GM12891 (cell line): ENCODE measurements at regions not wholly inside any gene's neighbourhood (a gene's known extent, or its start where the extent isn't known, plus 50 kb on each side); places are given as distances from the start of the nearest gene placed in this dataset.

Source experiments
- POLR2A ChIP-seq: IDR thresholded peaks from 2 replicates; pipeline ENCODE4 v1.6.1; 2011; ENCODE audit warnings: low read depth, low read length, control low read depth
- POLR2AphosphoS5 ChIP-seq: IDR thresholded peaks from 2 replicates; pipeline ENCODE4 v1.6.1; 2011; ENCODE audit warnings: low read depth, low read length, control low read depth
- POU2F2 ChIP-seq: IDR thresholded peaks from 2 replicates; pipeline ENCODE4 v1.6.1; 2011; ENCODE audit warnings: low read depth, mild to moderate bottlenecking, control low read depth, low read length, moderate library complexity
- TAF1 ChIP-seq: IDR thresholded peaks from 2 replicates; pipeline ENCODE4 v1.6.1; 2011; ENCODE audit warnings: low read depth, low read length, control low read depth

DNA sequence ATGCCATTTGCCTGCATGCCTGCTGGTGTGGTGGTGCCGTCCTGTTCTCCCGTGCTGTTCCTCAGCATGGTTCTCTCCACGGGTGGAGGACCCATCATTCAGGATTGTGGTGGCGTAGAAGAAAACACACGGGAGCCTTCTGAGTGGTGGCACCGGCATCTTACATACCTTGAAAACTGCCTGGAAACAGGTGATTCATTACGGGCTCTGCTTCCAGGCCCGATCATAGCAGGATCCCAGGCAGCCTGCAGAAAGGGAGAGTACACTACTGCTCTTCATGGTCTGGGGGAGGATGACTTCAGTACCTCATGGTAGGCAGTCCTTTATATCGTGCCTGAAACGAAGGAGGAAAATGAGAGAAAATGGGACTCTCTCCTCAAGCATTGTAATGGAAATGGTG is 66.6 kb upstream of the KCNA5 start:
- TF ChIP-seq TAF1, result no peak
- no peak for TF ChIP-seq POLR2AphosphoS5
- no peak for TF ChIP-seq POLR2A
- no peak for TF ChIP-seq POU2F2
